ENCODE measurements at regions not wholly inside any gene's neighbourhood (a gene's known extent, or its start where the extent isn't known, plus 50 kb on each side); places are given as distances from the start of the nearest gene placed in this dataset.

GRCh38 chr7:136050462-136050847 is 73.3 kb upstream of the MTPN start:
- Histone ChIP-seq H3K4me3 (ENCODE audit: control extremely low read depth in 1 of 5, extremely low read depth in 1 of 5, insufficient read depth in 1 of 5, low read depth in 2 of 5, low read length in 4 of 5) (no peak overlapping the region), H3K27me3 (replicated peaks in 1 of 4; ENCODE audit: control extremely low read depth in 1 of 4, control insufficient read depth in 3 of 4, insufficient read depth in 4 of 4, low read length in 3 of 4) (no peaks in the 10 kb centered on the region), H3K27ac (ENCODE audit: low read length in 2 of 2) (no peak overlapping the region), H4K20me1 (ENCODE audit: control insufficient read depth, insufficient read depth, low read length, poor library complexity, severe bottlenecking) (no peaks in the 10 kb centered on the region), H3K9ac (ENCODE audit: low read length) (no peak overlapping the region), H3K36me3 (replicated peaks in 1 of 2; ENCODE audit: control extremely low read depth in 1 of 2, control insufficient read depth in 1 of 2, extremely low read depth in 1 of 2, insufficient read depth in 2 of 2, low read length in 1 of 2) (no peaks in the 10 kb centered on the region), H2AFZ (ENCODE audit: insufficient read depth, low read depth, low read length, poor library complexity, severe bottlenecking) (no peak overlapping the region), H3K4me2 (replicated peaks; ENCODE audit: low read depth, low read length, poor library complexity, severe bottlenecking) (no peak overlapping the region), H3K9me3 (ENCODE audit: control extremely low read depth in 1 of 3, control insufficient read depth in 2 of 3, insufficient read depth in 1 of 3, low read length in 2 of 3) (peaks cover 0 to 4% (median 3%) of the 10 kb centered on the region in 3 donors), H3K4me1 (ENCODE audit: control insufficient read depth in 2 of 2, insufficient read depth in 2 of 2, low read length in 2 of 2) (no peaks in the 10 kb centered on the region), H3K79me2 (ENCODE audit: control insufficient read depth, insufficient read depth, low read length) (no peaks in the 10 kb centered on the region)
- Mint-ChIP-seq H3K27me3 (no peaks in the 10 kb centered on the region), H3K4me1 (no peaks in the 10 kb centered on the region), H3K9me3 (ENCODE audit: insufficient read depth) (no peaks in the 10 kb centered on the region), H3K27ac (no peak overlapping the region), H3K4me3 (no peak overlapping the region)
- POLR2A ChIA-PET: no interaction called here
- 98% methylated on average over 6 of the region's 7 CpGs for WGBS (ENCODE audit: insufficient coverage)
- ATAC-seq (ENCODE audit: low read depth) (no peak), DNase-seq (no peak)
- TF ChIP-seq, protein P1, sequence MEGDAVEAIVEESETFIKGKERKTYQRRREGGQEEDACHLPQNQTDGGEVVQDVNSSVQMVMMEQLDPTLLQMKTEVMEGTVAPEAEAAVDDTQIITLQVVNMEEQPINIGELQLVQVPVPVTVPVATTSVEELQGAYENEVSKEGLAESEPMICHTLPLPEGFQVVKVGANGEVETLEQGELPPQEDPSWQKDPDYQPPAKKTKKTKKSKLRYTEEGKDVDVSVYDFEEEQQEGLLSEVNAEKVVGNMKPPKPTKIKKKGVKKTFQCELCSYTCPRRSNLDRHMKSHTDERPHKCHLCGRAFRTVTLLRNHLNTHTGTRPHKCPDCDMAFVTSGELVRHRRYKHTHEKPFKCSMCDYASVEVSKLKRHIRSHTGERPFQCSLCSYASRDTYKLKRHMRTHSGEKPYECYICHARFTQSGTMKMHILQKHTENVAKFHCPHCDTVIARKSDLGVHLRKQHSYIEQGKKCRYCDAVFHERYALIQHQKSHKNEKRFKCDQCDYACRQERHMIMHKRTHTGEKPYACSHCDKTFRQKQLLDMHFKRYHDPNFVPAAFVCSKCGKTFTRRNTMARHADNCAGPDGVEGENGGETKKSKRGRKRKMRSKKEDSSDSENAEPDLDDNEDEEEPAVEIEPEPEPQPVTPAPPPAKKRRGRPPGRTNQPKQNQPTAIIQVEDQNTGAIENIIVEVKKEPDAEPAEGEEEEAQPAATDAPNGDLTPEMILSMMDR (IDR thresholded peaks at IDR 0.05): no peak
- TF ChIP-seq EZH2 (IDR thresholded peaks at IDR 0.05; ENCODE audit: borderline replicate concordance, insufficient read depth, low read depth, low read length, poor library complexity, severe bottlenecking): no peak
- intact Hi-C loops (cut with micrococcal nuclease): no loop called here
- CTCF ChIA-PET: no interaction called here

DNA sequence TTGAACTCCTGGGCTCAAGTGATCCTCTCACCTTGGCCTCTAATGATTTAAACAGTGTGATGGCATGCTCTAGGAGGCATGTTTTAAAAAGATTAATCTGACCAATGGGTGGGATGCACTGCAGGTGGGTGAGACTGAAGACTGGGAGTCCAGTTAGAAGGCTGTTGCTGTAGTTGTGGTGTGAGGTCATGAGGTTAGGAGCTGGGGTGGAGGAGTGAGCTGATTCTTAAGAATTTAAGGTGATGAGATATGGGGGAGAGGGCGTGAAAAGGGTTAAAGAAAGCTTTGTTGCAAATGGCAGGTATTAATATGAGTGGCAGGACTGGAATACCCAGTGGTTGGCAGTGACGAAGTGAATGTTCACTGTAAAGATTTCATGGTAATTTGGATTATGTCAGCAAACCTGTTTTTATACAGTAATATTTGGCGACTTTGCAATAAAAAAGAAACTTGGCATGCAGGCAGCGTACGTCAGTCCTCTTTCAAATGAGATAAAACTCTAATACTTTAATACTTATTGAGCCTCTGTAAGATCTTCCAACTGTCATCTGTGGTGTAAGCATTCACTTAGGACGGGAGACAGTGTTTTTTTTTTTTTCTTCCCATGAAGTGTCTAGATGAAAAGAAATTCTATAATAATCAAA is 72.8 kb upstream of the MTPN start:
- Histone ChIP-seq H4K20me1 (ENCODE audit: control insufficient read depth, insufficient read depth, low read length, poor library complexity, severe bottlenecking) (no peaks in the 10 kb centered on the region), H3K27me3 (replicated peaks in 1 of 4; ENCODE audit: control extremely low read depth in 1 of 4, control insufficient read depth in 3 of 4, insufficient read depth in 4 of 4, low read length in 3 of 4) (no peaks in the 10 kb centered on the region), H3K4me2 (replicated peaks; ENCODE audit: low read depth, low read length, poor library complexity, severe bottlenecking) (no peak overlapping the region), H3K4me1 (ENCODE audit: control insufficient read depth in 2 of 2, insufficient read depth in 2 of 2, low read length in 2 of 2) (no peaks in the 10 kb centered on the region), H3K9me3 (ENCODE audit: control extremely low read depth in 1 of 3, control insufficient read depth in 2 of 3, insufficient read depth in 1 of 3, low read length in 2 of 3) (peaks cover 0 to 4% (median 3%) of the 10 kb centered on the region in 3 donors), H2AFZ (ENCODE audit: insufficient read depth, low read depth, low read length, poor library complexity, severe bottlenecking) (no peak overlapping the region), H3K4me3 (ENCODE audit: control extremely low read depth in 1 of 5, extremely low read depth in 1 of 5, insufficient read depth in 1 of 5, low read depth in 2 of 5, low read length in 4 of 5) (no peak overlapping the region), H3K79me2 (ENCODE audit: control insufficient read depth, insufficient read depth, low read length) (no peaks in the 10 kb centered on the region), H3K36me3 (replicated peaks in 1 of 2; ENCODE audit: control extremely low read depth in 1 of 2, control insufficient read depth in 1 of 2, extremely low read depth in 1 of 2, insufficient read depth in 2 of 2, low read length in 1 of 2) (no peaks in the 10 kb centered on the region), H3K27ac (ENCODE audit: low read length in 2 of 2) (no peak overlapping the region), H3K9ac (ENCODE audit: low read length) (no peak overlapping the region)
- no peak for TF ChIP-seq EZH2 (IDR thresholded peaks at IDR 0.05; ENCODE audit: borderline replicate concordance, insufficient read depth, low read depth, low read length, poor library complexity, severe bottlenecking)
- TF ChIP-seq, protein P1 (IDR thresholded peaks at IDR 0.05): no peak
- ATAC-seq (ENCODE audit: low read depth) (no peak), DNase-seq (no peak)
- H3K9me3 Mint-ChIP-seq (ENCODE audit: insufficient read depth): no peaks in the 10 kb centered on the region
- no peak overlapping the region for H3K4me3 Mint-ChIP-seq
- no peaks in the 10 kb centered on the region for H3K4me1 Mint-ChIP-seq
- H3K27ac Mint-ChIP-seq: no peak overlapping the region
- 96% methylated on average over 2 of the region's 6 CpGs for WGBS (ENCODE audit: insufficient coverage)
- intact Hi-C loops (cut with micrococcal nuclease): no loop called here
- ChIA-PET POLR2A (no interaction called here), CTCF (no interaction called here)
- H3K27me3 Mint-ChIP-seq: no peaks in the 10 kb centered on the region

Data from B cell (primary cell).